ENCODE measurements at regions not wholly inside any gene's neighbourhood (a gene's known extent, or its start where the extent isn't known, plus 50 kb on each side); places are given as distances from the start of the nearest gene placed in this dataset.

GRCh38 chr20:17854307-17854903 is 114.2 kb downstream of the SNX5 start:
- Histone ChIP-seq H3K27ac (no peak overlapping the region), H3K36me3 (no peaks in the 10 kb centered on the region), H3K4me1 (peaks cover 9 to 13% (median 10%) of the 10 kb centered on the region in 3 donors), H3K27me3 (no peaks in the 10 kb centered on the region), H3K4me3 (no peak overlapping the region), H3K9me3 (no peaks in the 10 kb centered on the region)
- TF ChIP-seq, protein P1, sequence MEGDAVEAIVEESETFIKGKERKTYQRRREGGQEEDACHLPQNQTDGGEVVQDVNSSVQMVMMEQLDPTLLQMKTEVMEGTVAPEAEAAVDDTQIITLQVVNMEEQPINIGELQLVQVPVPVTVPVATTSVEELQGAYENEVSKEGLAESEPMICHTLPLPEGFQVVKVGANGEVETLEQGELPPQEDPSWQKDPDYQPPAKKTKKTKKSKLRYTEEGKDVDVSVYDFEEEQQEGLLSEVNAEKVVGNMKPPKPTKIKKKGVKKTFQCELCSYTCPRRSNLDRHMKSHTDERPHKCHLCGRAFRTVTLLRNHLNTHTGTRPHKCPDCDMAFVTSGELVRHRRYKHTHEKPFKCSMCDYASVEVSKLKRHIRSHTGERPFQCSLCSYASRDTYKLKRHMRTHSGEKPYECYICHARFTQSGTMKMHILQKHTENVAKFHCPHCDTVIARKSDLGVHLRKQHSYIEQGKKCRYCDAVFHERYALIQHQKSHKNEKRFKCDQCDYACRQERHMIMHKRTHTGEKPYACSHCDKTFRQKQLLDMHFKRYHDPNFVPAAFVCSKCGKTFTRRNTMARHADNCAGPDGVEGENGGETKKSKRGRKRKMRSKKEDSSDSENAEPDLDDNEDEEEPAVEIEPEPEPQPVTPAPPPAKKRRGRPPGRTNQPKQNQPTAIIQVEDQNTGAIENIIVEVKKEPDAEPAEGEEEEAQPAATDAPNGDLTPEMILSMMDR (IDR thresholded peaks at IDR 0.05), result no peak
- intact Hi-C loops (cut with DNase I), result no loop called here
- DNase-seq (peak in 4 of 6 donors; percentile 58 to 73 (median 64)), FAIRE-seq (no peak), ATAC-seq (peak; percentile 51 to 79 (median 60))
- 64% methylated on average over 4 of the region's 4 CpGs for WGBS, 2 donors

DNA sequence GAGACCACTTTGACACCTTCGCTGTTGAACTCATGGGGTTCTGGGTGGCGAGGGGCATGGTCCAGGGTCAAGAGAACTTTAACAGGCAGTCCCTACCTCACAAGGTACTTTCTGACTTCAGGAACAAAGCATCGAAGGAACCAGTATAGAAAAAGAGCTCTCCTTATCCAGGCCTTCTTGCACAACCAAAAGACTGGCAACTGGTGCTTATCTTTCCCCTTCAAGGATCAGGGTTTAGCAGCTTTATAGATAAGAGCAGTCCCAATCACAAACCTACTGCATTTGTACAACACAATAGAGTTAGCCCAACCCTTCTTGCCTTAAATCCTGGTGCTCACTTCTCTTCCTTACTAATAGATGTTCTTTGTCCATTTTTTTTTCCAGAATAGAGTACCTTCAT is 116.3 kb downstream of the SNX5 start:
- intact Hi-C loops (cut with DNase I), result no loop called here
- no peak for FAIRE-seq
- ATAC-seq, result peak in 2 of 4 donors; percentile 52 to 59
- Histone ChIP-seq H3K9me3 (no peaks in the 10 kb centered on the region), H3K27me3 (no peaks in the 10 kb centered on the region), H3K36me3 (no peaks in the 10 kb centered on the region), H3K4me3 (no peak overlapping the region), H3K4me1 (peaks cover 8 to 9% (median 8%) of the 10 kb centered on the region in 3 donors), H3K27ac (no peak overlapping the region)
- 54 to 71% methylated on average over 3 of the region's 3 CpGs for WGBS, 2 donors
- no peak for DNase-seq
- TF ChIP-seq, protein P1 (IDR thresholded peaks at IDR 0.05), result no peak

- intact Hi-C loops (cut with DNase I), result no loop called here
- no peak for DNase-seq
- H3K9me3 ChIP-seq, result no peaks in the 10 kb centered on the region
Measured at GRCh38 chr20:17850684-17851026, 117.9 kb downstream of the SNX5 start.

GRCh38 chr20:17849901-17850683 is 118.5 kb downstream of the SNX5 start:
- Histone ChIP-seq H3K9me3 (no peaks in the 10 kb centered on the region), H3K4me3 (no peak overlapping the region), H3K36me3 (no peaks in the 10 kb centered on the region), H3K4me1 (peaks cover 0 to 9% (median 3%) of the 10 kb centered on the region in 3 donors), H3K27ac (peak overlapping the region in 2 of 4 donors; percentile 18 to 34), H3K27me3 (no peaks in the 10 kb centered on the region)
- 86% methylated on average over 15 of the region's 15 CpGs for WGBS, 2 donors
- no peak for FAIRE-seq
- DNase-seq, result no peak
- intact Hi-C loops (cut with DNase I), result no loop called here
- TF ChIP-seq, protein P1 (IDR thresholded peaks at IDR 0.05), result no peak
- peak; percentile 24 to 81 (median 55) for ATAC-seq

More at GRCh38 chr20:17850684-17851026, 117.9 kb downstream of the SNX5 start:
- FAIRE-seq, result no peak
- no peak overlapping the region for H3K4me3 ChIP-seq
- peaks cover 0 to 9% (median 3%) of the 10 kb centered on the region in 3 donors for H3K4me1 ChIP-seq
- 80 to 81% methylated on average over 4 of the region's 4 CpGs for WGBS, 2 donors
- no peaks in the 10 kb centered on the region for H3K36me3 ChIP-seq
- no peaks in the 10 kb centered on the region for H3K27me3 ChIP-seq
- no peak overlapping the region for H3K27ac ChIP-seq
- TF ChIP-seq, protein P1 (IDR thresholded peaks at IDR 0.05), result no peak
- ATAC-seq, result no peak

All from pancreas (tissue), 10 donors.